ENCODE measurements at regions not wholly inside any gene's neighbourhood (a gene's known extent, or its start where the extent isn't known, plus 50 kb on each side); places are given as distances from the start of the nearest gene placed in this dataset.

DNA sequence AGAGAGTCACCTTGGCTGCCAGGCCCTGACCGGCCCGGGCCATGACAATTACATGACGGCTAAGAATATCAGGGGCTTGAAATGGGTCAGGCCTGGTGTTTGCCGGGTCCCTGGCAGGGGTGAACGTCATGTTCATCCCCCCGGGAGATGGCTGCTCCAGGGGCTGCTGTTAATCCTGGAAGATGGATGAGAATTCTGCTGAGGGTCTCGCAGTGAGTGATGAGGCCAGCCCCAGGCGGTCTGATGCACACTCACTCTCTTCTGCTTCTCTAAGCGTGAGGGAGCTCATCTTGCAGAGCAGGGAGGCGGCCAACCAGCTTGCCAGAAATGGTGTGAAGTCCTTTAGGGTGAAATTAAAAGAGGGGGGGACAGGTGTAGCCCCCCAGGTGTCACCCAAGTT lies 101.3 kb upstream of the ANO1 start:
- H3K9me3 Mint-ChIP-seq = no peaks in the 10 kb centered on the region
- no peaks in the 10 kb centered on the region for H3K36me3 Mint-ChIP-seq (ENCODE audit: insufficient read depth)
- H3K4me3 Mint-ChIP-seq = no peak overlapping the region
- ATAC-seq (no peak), DNase-seq (no peak)
- peaks cover 3% of the 10 kb centered on the region for H3K4me1 Mint-ChIP-seq (ENCODE audit: low read depth)
- H3K27me3 Mint-ChIP-seq (ENCODE audit: low read depth) = peaks cover 4% of the 10 kb centered on the region

- H3K4me1 Mint-ChIP-seq (ENCODE audit: low read depth) = no peaks in the 10 kb centered on the region
- no peaks in the 10 kb centered on the region for H3K36me3 Mint-ChIP-seq (ENCODE audit: insufficient read depth)
- H3K9me3 Mint-ChIP-seq = no peaks in the 10 kb centered on the region
- peaks cover 13% of the 10 kb centered on the region for H3K27me3 Mint-ChIP-seq (ENCODE audit: low read depth)
- ATAC-seq = no peak
- no peak for DNase-seq
- no peak overlapping the region for H3K4me3 Mint-ChIP-seq
These were observed 100.2 kb upstream of the ANO1 start for GRCh38 chr11:69977951-69978350.

DNA sequence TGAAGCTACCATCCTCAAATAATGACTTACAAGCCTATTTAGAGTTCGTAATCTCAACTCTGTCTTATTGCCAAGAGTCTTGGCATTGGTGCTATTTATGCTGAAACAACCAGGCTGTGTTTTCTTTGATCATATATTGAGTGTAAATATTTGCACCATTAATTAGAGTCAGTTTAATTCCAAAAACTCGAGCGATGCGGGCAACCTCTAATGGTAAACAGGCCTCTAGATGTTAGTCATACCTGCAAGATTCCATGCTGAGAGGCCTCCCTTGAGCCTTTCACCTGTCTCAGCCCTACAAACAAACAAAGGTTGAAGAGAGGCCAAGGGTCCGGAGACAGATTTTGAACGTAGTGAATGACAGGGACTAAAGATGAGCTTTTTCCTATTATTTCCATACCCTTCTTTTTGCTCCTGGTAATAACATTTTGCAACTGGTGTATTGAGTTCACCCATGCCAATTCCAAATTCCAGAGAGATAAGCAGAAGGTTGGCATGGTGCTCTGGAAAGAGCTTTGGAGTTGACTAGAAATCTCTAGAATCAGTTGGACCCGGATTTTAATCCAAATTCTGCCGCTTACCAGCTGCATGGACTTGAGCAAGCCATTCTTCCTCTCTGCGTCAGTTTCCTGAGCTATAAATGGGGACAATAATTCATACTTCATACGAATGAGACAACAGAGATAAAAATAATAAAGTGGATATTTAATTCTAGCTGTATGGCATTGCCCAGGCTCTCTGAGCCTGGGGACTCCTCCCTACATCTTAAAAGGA lies 99.1 kb upstream of the ANO1 start:
- Mint-ChIP-seq H3K9me3 (no peaks in the 10 kb centered on the region), H3K4me3 (no peak overlapping the region), H3K4me1 (ENCODE audit: low read depth) (peaks cover under 1% of the 10 kb centered on the region), H3K36me3 (ENCODE audit: insufficient read depth) (no peaks in the 10 kb centered on the region), H3K27me3 (ENCODE audit: low read depth) (peaks cover 22% of the 10 kb centered on the region)
- DNase-seq = no peak
- ATAC-seq = no peak

DNA sequence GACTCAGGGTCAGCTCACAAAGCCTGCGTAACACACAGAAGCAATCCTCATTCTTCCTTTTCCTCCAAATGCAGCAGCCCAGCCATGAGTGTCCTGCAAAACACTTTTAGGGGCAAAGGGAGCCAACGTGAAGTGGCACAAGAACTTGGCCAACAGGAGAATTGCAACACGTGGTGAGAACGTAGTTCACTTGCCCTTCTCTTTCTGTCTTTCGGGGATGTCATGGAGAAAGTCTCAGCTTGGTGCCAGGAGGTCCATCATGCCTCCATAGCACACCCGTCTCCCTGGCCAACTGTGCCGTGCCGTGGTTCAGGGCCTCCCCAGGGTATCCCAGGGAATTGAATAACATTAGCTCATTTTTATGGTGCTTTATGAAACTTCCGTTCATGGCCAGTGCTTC lies 98.5 kb upstream of the ANO1 start:
- no peak overlapping the region for H3K4me3 Mint-ChIP-seq
- H3K27me3 Mint-ChIP-seq (ENCODE audit: low read depth) = peaks cover 27% of the 10 kb centered on the region
- DNase-seq (no peak), ATAC-seq (no peak)
- no peaks in the 10 kb centered on the region for H3K9me3 Mint-ChIP-seq
- no peaks in the 10 kb centered on the region for H3K36me3 Mint-ChIP-seq (ENCODE audit: insufficient read depth)
- H3K4me1 Mint-ChIP-seq (ENCODE audit: low read depth) = peaks cover 4% of the 10 kb centered on the region

GRCh38 chr11:69981119-69981784 lies 96.9 kb upstream of the ANO1 start:
- Mint-ChIP-seq H3K27me3 (ENCODE audit: low read depth) (peaks cover 32% of the 10 kb centered on the region), H3K4me3 (no peak overlapping the region), H3K36me3 (ENCODE audit: insufficient read depth) (no peaks in the 10 kb centered on the region), H3K4me1 (ENCODE audit: low read depth) (peaks cover 6% of the 10 kb centered on the region), H3K9me3 (no peaks in the 10 kb centered on the region)
- DNase-seq (no peak), ATAC-seq (no peak)

DNA sequence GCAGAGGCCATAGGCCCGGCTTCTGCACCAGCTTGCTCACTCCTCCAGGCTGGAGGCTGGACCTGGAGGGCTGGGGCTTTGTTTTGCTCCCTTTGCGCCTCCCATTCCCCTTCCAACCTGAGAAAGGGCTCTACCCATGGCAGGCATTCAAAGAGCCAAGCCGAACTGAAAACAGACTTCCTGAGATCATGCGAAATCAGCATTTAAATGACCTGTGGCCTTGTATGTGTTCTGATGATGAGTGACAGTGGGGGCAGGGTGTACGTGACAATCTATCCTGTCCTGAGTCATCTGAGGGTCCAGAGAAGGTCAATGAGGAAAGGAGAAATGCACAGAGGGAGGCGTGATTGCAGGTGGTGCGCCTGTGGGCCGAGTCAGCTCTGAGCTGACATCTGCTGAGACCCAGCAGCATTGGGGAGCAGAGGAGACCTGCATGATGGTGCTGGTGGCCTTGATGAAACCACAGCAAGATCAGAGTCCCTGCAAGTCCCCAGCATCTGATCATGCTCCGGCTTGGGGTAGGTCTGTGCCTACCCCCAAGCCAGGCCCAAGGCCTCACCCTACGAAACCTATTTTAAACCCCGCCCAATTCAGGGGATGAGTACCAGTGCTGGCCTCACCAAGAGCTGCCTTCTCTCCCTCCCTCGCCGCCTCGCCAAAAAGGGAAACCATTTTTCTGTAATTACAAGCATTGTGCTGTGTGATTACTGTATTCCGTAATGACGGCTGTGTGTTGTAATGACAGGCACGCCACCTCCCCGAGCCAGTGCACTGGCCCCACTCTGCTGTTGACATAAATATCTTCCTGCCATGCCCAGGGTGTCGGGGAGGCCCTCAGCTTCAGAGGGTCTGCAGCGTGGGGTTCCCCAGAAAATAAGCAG lies 95.2 kb upstream of the ANO1 start:
- DNase-seq = no peak
- H3K36me3 Mint-ChIP-seq (ENCODE audit: insufficient read depth) = no peaks in the 10 kb centered on the region
- ATAC-seq = no peak
- H3K4me3 Mint-ChIP-seq = no peak overlapping the region
- H3K4me1 Mint-ChIP-seq (ENCODE audit: low read depth) = peaks cover 6% of the 10 kb centered on the region
- H3K9me3 Mint-ChIP-seq = no peaks in the 10 kb centered on the region
- H3K27me3 Mint-ChIP-seq (ENCODE audit: low read depth) = peaks cover 46% of the 10 kb centered on the region

DNA sequence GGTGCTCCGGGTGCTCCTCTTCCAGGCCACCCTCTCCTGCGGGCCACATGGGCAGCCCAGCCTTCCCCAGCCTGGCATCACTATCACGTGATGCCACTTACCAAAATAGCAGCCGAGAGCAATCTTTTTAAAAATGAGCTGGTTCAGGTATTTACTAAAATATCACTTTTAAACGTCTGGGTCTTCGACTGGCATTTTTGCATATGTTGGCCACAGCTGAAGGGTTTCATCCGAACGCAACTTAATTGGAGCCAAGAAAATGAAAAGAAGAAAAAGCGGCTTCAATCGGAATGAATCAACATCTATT lies 94.6 kb upstream of the ANO1 start:
- Mint-ChIP-seq H3K4me3 (no peak overlapping the region), H3K9me3 (no peaks in the 10 kb centered on the region), H3K27me3 (ENCODE audit: low read depth) (peaks cover 52% of the 10 kb centered on the region), H3K4me1 (ENCODE audit: low read depth) (peaks cover 6% of the 10 kb centered on the region), H3K36me3 (ENCODE audit: insufficient read depth) (no peaks in the 10 kb centered on the region)
- DNase-seq = no peak
- ATAC-seq = no peak

- Mint-ChIP-seq H3K27me3 (ENCODE audit: low read depth) (peaks cover 53% of the 10 kb centered on the region), H3K4me3 (no peak overlapping the region), H3K36me3 (ENCODE audit: insufficient read depth) (no peaks in the 10 kb centered on the region), H3K4me1 (ENCODE audit: low read depth) (peaks cover 6% of the 10 kb centered on the region), H3K9me3 (no peaks in the 10 kb centered on the region)
- no peak for DNase-seq
- ATAC-seq = no peak
These were observed 94.1 kb upstream of the ANO1 start for GRCh38 chr11:69983897-69984438.

DNA sequence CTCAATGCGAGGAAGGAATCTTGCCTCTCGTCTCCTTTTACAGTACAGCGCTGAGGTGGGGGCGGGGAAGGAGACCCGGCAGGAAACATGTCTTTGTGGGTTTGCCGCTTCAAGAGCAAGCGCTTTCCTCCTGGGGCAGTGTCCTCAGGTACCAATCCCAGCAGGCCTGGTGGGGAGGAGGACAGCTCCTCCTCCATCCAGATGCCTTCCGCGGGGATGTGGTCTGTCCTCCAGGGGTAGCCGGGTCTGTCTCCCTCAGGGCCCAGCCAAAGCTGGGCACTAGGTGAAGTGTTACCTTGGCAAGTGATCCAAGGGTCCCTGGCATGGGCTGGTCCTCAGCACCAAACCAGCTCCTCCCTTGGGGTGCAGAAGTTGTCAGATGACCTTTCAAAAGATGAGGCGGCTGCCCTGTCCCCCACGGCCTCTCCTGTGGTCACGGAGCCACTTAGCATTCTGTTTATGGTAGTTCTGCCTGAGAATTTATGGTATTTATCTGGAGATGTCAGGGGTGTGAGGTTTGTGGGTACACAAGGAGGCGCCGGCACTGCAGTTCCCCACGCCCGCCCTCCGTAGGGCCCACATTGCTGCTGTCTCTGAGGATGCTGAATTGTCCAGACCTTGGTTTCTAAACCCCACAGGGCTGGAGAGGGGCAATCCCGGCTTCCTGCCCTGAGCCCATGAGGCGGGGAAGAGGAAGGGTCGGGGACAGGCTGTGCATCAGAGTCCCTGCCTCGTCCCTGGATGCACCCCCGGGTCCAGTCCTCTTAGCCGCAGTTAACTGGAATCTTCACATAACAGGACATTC lies 93.5 kb upstream of the ANO1 start:
- ATAC-seq = no peak
- Mint-ChIP-seq H3K36me3 (ENCODE audit: insufficient read depth) (no peaks in the 10 kb centered on the region), H3K4me1 (ENCODE audit: low read depth) (peaks cover 6% of the 10 kb centered on the region), H3K9me3 (no peaks in the 10 kb centered on the region), H3K27me3 (ENCODE audit: low read depth) (peaks cover 53% of the 10 kb centered on the region), H3K4me3 (no peak overlapping the region)
- no peak for DNase-seq

DNA sequence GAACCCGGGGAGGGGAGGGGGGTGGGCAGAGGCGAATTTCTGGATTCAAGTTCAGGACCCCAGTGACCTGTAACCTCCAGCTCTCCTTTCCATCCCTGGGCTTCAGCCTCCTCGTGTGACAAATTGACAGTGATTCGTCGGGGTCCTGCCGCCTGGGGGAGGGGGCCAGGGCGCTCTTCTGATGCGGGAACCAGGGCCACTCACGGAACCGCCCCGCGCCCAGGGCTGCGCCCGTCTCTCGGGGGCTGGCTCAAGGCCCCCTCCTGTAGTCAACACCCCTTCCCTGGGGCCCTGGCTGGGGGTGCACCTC lies 92.8 kb upstream of the ANO1 start:
- Mint-ChIP-seq H3K9me3 (no peaks in the 10 kb centered on the region), H3K27me3 (ENCODE audit: low read depth) (peaks cover 53% of the 10 kb centered on the region), H3K4me3 (no peak overlapping the region), H3K4me1 (ENCODE audit: low read depth) (peaks cover 6% of the 10 kb centered on the region), H3K36me3 (ENCODE audit: insufficient read depth) (no peaks in the 10 kb centered on the region)
- ATAC-seq (no peak), DNase-seq (no peak)

DNA sequence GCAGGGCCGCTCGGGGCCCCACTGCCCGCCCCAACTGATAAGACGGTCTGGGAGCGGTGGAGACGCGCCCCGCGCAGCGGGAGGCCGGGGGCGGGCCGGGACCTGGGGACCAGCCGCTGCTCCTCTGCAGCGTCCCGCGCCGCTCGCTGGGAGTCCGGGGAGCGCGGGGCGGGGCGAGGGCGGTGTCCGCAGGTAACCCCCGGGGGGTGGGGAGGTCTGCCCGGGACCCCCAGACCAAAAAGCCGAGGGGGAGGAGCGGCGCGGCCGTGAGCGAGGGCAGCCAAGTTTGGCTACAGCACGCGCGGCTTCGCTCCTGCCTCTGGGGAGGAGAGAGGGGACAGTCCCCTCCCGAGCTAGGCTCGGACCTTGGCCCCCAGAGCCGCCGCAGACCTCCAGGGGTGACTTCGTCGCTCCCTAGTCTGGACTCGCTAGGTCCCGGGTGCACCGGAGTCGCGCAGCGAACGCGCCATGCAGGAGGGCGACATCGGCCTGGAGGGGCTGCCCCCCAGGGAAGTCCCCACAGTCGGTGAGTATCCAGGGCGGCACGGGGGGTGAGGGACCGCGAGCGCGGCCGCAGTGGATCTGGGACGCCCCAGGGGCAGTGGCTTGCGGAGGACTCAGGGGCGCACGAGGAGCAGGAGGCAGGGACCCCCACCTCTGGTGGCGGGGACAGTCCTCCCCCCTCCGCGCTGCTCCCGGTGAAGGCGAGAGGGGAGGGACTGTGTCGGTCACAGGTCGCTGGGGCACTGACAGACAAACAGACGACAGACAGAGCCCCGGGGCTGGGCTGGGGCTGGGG lies 92.3 kb upstream of the ANO1 start:
- Mint-ChIP-seq H3K27me3 (ENCODE audit: low read depth) (peaks cover 56% of the 10 kb centered on the region), H3K4me3 (no peak overlapping the region), H3K4me1 (ENCODE audit: low read depth) (peaks cover 6% of the 10 kb centered on the region), H3K9me3 (no peaks in the 10 kb centered on the region), H3K36me3 (ENCODE audit: insufficient read depth) (no peaks in the 10 kb centered on the region)
- DNase-seq (no peak), ATAC-seq (no peak)

GRCh38 chr11:69986440-69986787 lies 91.7 kb upstream of the ANO1 start:
- DNase-seq (no peak), ATAC-seq (no peak)
- Mint-ChIP-seq H3K36me3 (ENCODE audit: insufficient read depth) (no peaks in the 10 kb centered on the region), H3K27me3 (ENCODE audit: low read depth) (peaks cover 61% of the 10 kb centered on the region), H3K4me1 (ENCODE audit: low read depth) (peaks cover 6% of the 10 kb centered on the region), H3K9me3 (no peaks in the 10 kb centered on the region), H3K4me3 (no peak overlapping the region)

DNA sequence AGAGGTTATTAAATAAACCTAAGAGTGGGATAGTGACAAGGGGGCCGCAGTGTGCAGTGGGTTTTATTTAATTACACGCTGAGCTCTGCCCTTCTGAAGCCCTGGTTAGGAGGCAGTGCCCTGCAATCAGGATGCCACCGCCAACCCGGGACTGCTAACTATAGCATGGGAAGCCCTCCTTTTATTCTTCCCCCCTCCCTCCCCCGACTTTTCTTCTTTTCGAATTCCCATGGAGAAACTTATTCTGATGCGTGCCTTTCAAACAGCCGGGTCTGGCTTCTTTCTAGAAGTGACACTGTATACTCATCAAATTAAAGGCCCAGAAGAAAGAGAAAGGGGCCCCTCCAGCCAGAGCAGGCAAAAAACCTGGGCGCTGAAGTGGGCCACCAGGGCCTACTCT lies 91.3 kb upstream of the ANO1 start:
- Mint-ChIP-seq H3K4me3 (no peak overlapping the region), H3K4me1 (ENCODE audit: low read depth) (peaks cover 6% of the 10 kb centered on the region), H3K36me3 (ENCODE audit: insufficient read depth) (no peaks in the 10 kb centered on the region), H3K27me3 (ENCODE audit: low read depth) (peaks cover 63% of the 10 kb centered on the region), H3K9me3 (no peaks in the 10 kb centered on the region)
- ATAC-seq (no peak), DNase-seq (no peak)

All from activated T-cell treated with anti-CD3 and anti-CD28 coated beads, Interleukin-2, amount 50 U/mL, for 4 hours (primary cell).